HG03442 (cell line): ENCODE measurements at regions not wholly inside any gene's neighbourhood (a gene's known extent, or its start where the extent isn't known, plus 50 kb on each side); places are given as distances from the start of the nearest gene placed in this dataset.
"Not testable (repeated sequence)": the region's sequence is repeated elsewhere in the genome, so short reads cannot be mapped to it uniquely, and the experiment has no call there.

Source experiments
- ATAC-seq: cut with Tn5 transposase; IDR thresholded peaks from one replicate; pipeline ENCODE4 v1.9.1; 2021; ENCODE audit warnings: mild to moderate bottlenecking, moderate library complexity; ENCODE audit not compliant: unreplicated experiment

DNA sequence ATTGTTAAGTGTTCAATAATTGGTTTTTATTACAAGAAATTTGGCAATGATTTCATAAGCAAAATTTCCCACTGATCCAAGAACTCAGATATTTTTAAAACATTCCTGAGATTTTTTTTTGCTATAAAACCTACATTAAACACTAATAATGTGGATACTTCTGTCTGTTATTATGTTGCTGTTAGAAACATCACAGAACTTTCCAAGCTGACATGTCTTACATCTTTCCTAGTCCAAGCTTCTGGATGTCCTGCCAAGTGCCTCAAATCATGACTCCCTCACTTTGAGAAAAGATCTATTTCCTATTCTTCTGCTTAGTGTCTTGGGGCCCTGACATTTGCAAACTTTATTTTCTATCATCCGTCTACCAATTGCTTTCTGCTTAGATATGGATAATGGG is 110.8 kb downstream of the RFPL4B start:
- ATAC-seq = no peak

DNA sequence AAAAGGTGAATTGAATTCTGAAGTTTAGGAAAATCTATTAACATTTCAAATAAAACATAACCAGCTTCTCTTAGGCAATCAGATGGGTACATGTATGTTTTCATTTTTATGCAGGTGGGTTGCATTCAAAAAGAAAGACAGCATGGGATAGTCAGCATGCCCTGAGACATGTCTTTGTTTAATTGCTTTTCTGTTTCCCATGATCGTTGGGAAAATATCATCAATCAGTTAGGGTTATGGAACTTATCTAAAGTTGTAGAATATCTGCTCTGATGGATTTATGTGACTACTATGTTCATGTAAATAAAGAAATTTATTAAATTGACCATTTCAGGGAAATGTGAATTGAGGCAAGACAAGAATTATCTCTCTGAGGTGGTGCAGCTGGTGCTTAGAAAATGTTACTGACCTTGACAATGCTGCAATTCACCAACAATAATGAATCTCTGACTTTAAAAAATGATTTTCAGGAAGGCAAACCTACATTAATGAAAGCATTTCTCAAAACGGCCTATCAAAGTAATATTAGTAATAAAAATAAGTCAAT is 112.7 kb downstream of the RFPL4B start:
- no peak for ATAC-seq

DNA sequence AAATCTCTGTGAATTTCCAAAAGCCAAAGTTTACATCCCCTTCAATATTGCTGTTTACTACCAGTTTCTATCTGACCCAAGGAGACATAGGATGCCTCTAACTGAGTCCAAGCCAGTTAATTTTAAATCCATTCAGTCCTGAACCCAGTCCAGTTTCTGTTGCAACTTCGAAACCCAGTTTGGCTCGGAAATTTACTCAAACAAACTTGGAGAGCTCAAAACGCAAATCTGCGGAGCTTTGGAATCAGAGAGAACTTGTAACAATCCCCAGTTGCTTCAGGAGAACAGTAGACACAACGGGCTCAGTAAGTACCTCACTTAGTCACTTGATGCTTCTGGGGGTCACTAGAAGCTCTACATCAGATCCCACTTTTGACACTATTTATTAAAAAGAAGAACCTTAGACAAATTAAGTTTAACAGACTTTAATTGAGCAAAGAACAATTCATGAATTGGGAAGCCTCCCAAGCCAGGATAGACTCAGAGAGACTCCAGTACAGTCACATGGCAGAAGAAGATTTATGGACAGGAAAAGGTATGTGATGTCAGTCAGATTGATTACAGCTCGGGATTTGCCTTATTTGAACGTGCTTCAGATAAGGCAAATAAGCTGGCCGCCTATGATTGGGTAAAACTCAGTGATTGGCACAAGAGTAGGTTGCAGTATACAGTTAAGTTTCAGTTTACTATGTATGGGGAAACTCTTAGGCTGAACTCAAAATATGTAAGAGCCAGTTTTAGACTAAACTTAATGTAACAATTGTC is 118.0 kb downstream of the RFPL4B start:
- ATAC-seq = no peak

DNA sequence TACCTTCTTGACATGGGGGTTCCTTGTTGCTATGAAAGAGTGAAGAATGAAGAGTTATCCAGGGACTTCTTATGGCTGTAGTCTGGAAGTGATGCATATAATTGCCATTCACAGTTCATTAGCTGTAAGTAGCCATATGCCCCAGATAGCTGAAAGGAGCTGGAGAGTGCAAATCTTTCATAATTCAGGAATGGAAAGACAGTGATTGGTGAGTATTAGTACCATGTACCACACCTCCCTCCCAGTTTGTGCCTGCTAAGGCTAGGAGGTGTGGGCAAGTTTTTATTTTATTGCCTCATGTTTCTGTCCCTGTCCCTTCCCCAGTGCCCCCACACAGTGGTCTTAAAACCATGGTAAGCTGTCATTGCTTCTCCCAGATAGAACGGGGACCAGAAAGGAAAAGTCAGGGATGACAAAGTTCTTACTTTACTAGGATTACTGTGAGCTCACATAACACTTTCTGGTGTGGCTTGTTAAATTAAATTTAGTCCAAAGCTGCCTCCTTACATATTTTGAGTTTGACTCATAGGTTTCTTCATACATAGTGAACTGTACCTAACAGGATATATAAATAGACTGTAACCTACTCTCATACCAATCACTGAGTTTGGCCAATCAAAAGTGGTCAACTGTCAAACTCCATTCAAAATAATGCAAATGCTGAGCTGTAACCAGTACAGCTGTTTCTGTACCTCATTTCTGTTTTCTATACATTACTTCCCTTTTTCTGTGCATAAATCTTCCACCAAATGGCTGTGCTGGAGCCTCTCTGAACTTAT is 119.4 kb downstream of the RFPL4B start:
- ATAC-seq = peak; percentile 65

DNA sequence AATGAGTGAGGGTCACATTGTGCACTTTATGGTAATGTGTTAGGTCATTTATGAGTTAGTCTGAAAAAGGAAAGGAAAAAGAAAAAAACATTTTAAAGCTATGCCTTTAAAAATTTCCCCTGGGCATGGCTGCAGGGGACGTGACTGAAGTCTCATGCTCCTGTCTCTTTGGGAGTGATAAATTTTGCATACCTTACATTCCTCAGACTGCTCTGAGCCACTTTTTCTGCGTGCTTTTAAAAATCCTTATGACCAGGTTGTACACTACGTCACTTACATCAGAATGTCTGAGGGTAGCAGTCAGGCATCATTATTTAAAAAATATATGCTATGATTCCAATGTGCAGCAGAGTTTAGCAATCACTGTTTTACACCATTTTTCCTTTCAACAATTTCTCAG is 121.2 kb downstream of the RFPL4B start:
- no peak for ATAC-seq

DNA sequence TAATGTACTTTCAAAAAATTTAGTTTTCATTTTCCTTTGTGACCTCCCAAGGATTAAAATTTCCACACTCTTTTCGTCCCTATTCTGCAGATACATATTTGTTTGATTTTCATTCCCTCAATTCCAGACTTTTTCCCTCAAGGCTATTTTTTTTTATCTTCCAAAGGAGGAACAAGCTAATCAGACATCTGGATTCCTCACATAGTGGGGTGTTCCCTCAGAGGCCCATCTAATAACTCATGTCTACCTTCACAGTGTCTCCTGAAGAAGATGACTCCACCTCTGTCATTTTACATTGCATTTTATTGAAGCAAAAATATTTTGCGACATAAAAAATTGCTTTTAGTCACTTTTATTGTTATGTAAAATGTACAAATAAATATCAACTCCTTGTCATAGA is 122.2 kb downstream of the RFPL4B start:
- ATAC-seq = no peak

DNA sequence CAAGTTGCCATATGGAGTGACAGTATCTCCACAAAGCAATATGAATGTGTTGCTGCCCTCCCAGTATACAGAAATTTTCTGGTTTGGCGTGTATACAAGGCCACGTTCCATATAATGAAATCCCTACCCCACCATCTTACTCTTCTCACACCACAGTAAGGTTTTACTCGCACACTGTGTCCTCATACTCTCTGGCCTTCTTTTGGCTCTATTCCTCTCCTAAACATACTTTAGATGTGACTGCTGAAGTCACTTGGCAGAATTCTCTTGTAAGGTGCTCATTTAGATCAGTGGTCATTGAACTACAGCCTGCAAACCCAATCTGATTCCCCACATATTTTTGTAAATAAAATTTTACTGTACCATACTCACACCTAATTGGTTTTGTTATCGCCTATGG is 123.2 kb downstream of the RFPL4B start:
- no peak for ATAC-seq

DNA sequence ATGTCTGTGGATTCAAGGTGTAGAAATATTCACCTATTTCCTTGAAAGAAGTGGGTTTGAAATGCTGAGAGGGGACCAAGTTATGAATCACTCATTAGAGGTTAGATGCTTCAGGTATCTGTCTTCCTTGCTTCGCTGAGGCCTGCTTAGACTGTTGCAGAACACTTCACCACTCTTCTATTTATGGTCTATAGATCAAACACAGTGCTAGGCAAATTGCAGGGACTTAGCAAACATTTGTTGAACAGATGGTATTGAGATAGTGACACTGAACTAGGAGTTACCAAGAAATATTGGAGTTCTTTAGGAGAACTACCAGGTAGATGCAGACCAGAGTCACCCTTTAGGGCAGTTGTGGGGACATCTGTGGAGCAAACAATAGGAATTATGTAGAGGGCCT is 123.8 kb downstream of the RFPL4B start:
- ATAC-seq = no peak

DNA sequence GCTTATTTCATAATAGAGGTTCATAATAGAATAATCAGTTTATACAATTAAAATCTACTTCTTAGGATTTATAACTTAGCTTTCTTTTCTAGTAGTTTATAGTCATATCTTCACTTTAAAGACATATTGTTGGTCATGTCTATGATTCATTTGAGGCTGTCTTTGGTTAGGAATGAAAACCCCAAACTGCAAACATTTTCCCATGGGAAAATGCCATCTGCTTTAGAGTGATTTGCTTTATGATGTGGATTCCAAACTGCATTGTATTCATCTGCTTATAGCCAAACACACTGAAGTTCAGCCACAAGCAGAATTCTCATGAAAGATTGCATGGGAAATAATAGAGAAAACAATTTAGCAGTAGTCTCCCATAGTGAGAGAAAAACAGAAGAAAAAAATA is 128.0 kb downstream of the RFPL4B start:
- no peak for ATAC-seq

DNA sequence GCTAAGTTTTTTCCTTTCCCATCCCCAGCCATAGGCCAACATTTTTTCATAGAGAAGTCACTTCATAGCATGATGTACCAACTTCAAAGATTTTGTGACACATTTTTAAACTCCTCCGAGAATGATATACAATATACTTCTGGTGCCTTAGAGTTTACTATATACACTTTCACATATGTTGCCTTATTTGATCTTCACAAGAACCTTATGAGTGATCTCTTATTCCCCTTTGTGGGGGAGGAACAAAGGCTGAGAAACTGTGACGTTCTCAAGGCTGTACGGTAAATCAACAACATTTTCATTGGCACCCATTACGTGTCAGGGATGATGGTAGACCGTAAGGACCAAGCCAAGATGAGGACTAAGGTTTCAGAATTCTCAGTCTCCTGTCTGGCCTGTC is 130.0 kb downstream of the RFPL4B start:
- no peak for ATAC-seq

DNA sequence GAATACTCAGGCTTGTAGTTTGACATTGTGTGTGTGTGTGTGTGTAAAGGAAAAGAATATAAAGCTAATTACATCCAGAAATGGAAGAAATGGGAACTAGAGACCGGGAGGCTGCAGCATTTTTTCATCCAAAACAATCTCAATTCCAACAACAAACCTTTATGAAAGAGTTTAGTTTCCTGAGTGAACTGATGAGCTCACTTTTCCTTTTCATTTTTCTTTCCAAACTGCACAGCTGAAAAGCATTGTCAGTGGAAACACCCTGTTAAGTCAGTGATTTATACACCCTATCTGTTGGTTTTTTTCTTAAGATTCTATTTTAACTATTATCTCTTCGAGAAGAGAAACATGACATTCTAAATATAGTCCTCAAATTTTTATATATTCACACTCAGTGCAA is 130.9 kb downstream of the RFPL4B start:
- ATAC-seq = no peak

DNA sequence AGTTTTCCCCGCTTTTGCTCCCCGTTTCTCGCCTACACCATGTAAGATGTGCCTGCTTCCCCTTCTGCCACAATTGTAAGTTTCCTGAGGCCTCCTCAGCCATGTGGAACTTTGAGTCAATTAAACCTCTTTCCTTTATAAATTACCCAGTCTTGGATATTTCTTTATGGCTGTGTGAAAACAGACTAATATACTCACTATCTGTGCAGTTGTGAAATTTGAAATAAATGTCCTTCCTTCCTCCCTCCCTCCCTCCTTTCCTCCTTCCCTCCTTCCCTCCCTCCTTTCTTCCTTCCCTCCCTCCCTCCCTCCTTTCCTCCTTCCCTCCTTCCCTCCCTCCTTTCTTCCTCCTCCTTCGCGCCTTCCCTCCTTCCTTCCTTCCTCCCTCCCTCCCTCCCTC is 132.8 kb downstream of the RFPL4B start:
- not testable (repeated sequence) for ATAC-seq

DNA sequence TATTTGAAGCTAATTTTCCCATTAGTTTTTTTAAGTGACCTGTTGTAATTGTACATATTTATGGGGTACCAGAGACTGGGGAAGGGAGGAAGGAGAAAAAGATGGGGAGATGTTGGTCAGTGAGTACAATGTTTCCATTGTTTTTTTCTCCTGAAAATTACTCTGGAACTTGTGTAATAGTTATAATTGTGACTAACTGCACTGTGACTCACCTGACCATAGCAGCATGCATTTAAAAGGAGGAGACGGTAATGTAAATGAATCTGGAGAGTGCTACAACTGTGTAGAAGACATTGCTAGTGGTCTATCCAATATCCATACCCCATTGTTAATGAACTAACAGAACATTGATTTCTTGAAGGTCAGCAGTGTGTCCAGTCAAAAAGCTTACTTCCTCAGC is 133.4 kb downstream of the RFPL4B start:
- no peak for ATAC-seq

DNA sequence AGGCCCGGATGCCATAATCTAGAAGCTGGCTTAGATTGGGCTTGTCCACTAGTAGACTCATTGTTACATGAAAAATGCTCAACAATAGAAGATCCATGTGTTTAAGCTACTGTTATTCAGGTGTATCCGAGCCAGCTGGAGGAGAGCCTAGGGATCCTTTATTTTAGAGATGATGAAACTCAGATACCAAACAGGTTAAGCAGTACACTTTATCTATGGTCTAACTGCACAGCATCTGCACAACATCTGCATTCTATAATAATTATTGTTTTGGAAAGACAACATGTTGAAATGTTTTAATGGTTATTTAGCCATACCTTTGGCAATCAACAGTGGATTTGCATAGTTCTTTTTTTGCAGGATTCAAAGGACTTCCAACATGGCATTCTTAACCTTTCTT is 134.1 kb downstream of the RFPL4B start:
- no peak for ATAC-seq

DNA sequence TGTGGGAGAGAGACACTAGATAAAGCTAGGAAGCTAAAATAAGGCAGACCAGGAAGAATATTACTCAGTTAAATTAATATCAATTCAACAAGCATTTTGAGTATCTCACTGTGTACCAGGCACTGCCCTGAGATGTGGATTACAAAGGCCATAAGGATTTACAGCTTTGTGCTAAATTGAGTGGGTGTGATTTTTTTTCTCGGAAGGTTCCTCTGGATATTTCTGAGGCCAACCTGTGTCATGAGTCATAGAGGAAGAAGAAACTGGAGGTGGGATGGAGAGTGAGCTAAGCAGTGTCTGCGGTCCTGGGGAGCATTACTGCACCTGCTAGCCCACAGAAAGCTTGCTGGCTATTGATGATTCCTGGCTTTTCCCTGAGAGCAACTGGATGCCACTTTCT is 135.2 kb downstream of the RFPL4B start:
- ATAC-seq = no peak

DNA sequence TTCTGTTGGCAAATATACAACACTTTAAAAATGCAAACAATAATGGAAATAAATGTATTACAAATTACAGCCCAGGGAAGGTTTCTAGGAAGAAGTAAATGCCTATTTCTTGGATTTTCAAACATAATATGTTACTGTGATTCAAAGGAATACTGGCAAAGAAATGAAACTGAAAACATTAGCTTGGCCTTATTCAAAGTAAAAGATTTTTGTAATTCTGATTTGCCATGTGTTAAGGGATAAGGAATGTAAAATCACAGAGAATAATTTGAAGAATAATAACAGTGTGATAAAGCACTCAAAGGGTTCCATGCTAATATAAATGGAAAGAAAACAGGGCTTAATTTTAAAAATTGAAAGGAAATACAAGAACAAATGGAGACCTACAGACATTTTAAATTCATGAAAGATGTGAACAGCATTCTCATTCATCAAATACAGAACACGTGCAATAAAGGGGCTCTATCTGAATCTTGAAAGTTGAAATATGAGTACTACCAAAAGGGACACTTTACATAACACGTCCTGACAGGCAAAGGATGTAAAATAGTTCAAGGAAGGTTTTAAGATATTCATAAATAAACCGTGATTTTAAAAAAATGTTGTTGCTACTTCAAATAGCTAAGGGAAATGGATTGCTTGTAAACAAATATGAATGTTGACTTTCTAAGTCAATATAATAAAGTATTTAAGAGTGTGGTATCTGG is 138.1 kb downstream of the RFPL4B start:
- ATAC-seq = no peak

DNA sequence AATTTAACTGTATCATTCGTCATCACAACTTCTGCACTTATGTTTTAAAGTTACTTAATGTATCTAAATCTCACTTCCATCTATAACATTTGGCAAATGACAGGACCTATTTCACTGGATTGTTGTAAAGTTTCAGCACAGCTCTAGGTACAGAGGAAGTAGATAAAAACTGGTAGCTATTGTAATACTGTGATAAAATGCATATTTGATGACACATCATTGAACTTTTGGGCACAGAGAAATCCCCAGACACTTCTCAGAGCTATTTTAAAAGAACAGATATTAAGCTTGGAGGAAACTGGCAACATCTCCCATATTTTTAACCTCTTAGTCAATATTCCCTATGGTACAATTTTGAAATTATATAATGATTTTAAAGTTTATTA is 138.7 kb downstream of the RFPL4B start:
- no peak for ATAC-seq

DNA sequence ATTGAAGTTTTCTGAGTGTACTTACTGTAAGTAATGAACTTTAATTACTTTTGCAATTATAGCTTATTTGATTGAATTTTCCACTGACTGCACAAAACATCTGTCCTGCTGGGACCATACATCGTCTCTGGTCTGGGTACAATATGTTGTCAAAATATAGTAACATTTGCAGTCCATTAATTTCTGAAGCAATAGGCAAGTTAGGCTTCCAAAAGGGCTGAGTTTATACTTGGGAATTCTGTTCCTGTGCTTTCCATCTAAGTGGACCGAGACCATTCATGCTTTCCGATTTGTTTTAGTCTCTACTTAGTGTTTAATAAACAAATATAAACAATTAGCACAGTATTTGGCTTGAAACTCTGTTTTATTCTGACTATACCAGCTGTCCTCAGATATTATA is 139.3 kb downstream of the RFPL4B start:
- no peak for ATAC-seq

DNA sequence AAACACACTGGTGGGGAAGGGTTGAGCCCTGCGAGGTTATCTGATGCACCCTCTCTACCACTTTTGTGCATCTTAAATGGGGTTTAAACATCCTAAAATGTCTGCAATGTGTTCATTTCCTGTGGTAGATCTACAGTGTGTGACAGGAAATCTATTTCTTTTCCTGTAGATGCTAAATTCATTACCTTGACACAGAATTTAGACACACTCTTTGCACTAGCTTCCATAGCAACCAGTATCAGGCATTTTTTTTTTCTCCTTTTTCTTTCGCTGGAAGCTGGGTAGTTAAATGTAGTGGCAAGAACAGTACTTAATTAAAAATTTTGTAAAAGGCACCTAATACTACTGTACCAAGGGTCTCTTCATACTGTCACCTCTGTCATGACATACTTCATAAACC is 141.1 kb downstream of the RFPL4B start:
- no peak for ATAC-seq

DNA sequence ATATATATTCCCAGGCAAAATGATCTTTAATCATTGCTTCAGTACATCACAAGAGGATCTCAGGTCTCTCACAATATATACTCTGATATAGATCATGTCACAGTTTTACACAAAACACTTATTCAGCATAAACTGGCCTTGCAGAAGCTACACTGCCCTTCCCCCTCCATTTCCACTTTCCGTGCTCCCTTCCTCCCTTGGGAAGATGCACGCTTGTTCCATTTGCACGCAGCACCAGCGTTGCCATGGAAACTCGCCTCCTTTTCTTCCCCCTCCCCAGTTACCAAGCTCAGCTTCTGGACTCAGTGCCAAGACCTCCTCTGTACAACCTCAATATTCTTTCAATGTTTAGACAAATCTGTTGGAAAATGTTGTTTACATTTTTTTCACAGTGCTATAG is 154.6 kb downstream of the RFPL4B start:
- ATAC-seq = no peak

DNA sequence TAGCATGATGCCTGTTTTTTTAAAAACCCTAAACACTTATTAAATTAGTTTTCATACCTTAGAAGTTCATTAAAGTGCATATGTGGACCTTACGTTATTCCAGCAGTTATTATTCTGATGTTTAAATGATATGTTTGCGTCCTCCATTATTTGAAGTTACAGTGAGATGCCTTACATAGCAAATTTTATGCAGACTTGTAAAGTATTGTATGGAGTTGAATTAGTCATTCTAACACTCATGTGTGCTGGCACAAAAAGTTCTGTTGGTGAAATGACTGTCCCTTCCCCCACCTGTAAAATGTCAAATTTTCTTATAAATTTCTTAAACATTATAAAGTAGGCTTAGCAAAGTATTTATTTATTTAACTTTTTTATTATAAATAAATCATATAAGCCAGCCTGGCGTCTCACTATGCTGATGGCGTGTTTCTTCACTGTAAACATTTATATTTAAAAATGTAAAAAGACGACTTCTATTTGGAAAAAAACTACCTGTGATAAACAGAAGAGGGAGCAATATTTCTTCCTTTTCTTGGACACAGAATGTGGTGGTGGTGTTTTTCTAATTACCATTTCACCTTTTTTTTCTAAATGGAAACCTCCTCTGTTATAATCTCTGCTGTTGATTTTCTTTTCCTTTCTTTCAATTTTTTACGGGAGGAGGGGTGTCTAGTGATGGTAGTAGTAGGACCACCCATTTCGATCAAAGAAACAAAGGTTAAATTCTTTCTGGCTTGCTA is 155.4 kb downstream of the RFPL4B start:
- no peak for ATAC-seq
